ENCODE measurements at regions not wholly inside any gene's neighbourhood (a gene's known extent, or its start where the extent isn't known, plus 50 kb on each side); places are given as distances from the start of the nearest gene placed in this dataset.

DNA sequence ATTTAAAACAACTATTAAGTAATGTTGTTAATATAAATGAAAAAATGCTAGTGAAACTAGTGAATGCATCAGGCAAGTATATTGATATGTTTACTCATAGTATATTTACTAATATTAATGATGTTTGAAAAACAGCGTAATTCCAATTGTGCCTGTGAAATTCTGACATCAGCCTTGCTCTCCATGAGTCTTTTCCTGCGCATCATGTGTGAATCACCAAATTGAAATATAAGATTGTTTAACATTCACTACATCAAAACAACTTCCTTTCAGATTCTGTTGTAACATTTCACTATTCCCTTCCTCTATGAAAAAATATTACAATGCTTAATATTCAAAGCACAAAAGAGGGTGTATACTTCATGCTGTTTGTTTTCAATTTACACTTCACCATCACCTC, 1995.9 kb upstream of the SEL1L start:
- no peak for TF ChIP-seq EZH2 (IDR thresholded peaks at IDR 0.05)
- TF ChIP-seq POLR2AphosphoS5 (IDR thresholded peaks at IDR 0.05; ENCODE audit: borderline replicate concordance, low read depth, low read length) = no peak
- TF ChIP-seq FOXP2 (optimal IDR thresholded peaks at IDR 0.05; ENCODE audit: control extremely low read depth, extremely low read length, insufficient read depth) = no peak
